ENCODE measurements at regions not wholly inside any gene's neighbourhood (a gene's known extent, or its start where the extent isn't known, plus 50 kb on each side); places are given as distances from the start of the nearest gene placed in this dataset.

- H3K9ac ChIP-seq (ENCODE audit: low read length) = no peak overlapping the region
- H3K4me1 ChIP-seq (ENCODE audit: insufficient read depth, low read length) = no peaks in the 10 kb centered on the region
- no peak overlapping the region for H3K4me2 ChIP-seq (ENCODE audit: low read length)
- no TSS peak for BruUV-seq (replicated peaks)
- ChIA-PET CTCF (no interaction called here), POLR2A (ENCODE audit: unreplicated experiment) (no interaction called here)
- TF ChIP-seq, protein P1, sequence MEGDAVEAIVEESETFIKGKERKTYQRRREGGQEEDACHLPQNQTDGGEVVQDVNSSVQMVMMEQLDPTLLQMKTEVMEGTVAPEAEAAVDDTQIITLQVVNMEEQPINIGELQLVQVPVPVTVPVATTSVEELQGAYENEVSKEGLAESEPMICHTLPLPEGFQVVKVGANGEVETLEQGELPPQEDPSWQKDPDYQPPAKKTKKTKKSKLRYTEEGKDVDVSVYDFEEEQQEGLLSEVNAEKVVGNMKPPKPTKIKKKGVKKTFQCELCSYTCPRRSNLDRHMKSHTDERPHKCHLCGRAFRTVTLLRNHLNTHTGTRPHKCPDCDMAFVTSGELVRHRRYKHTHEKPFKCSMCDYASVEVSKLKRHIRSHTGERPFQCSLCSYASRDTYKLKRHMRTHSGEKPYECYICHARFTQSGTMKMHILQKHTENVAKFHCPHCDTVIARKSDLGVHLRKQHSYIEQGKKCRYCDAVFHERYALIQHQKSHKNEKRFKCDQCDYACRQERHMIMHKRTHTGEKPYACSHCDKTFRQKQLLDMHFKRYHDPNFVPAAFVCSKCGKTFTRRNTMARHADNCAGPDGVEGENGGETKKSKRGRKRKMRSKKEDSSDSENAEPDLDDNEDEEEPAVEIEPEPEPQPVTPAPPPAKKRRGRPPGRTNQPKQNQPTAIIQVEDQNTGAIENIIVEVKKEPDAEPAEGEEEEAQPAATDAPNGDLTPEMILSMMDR (conservative IDR thresholded peaks at IDR 0.05; ENCODE audit: low read depth, low read length) = no peak
- TF ChIP-seq EZH2 (IDR thresholded peaks at IDR 0.05; ENCODE audit: low read length, unreplicated experiment) (no peak), EZH2phosphoT487 (IDR thresholded peaks at IDR 0.05; ENCODE audit: borderline replicate concordance, low read length) (no peak)
- H3K36me3 ChIP-seq (ENCODE audit: low read depth, low read length) = no peaks in the 10 kb centered on the region
- no peak overlapping the region for H3K4me3 ChIP-seq (ENCODE audit: low read length)
- no peak overlapping the region for H2AFZ ChIP-seq (ENCODE audit: low read length)
- H3K27ac ChIP-seq (ENCODE audit: low read length) = no peak overlapping the region
- ATAC-seq (no peak), DNase-seq (no peak)
- H3K79me2 ChIP-seq (ENCODE audit: low read length) = no peaks in the 10 kb centered on the region
- H3K9me3 ChIP-seq (ENCODE audit: low read length) = no peaks in the 10 kb centered on the region
- intact Hi-C loops (cut with micrococcal nuclease) = no loop called here
- no peaks in the 10 kb centered on the region for H3K27me3 ChIP-seq (ENCODE audit: low read length)
- H3F3A ChIP-seq (ENCODE audit: low read length, unreplicated experiment) = no peaks in the 10 kb centered on the region
- no peaks in the 10 kb centered on the region for H4K20me1 ChIP-seq (ENCODE audit: low read length)
- no peaks in the 10 kb centered on the region for H3K9me2 ChIP-seq (replicated peaks; ENCODE audit: low read length)
Measured at GRCh38 chr6:86448398-86448797, 488.9 kb upstream of the HTR1E start.

DNA sequence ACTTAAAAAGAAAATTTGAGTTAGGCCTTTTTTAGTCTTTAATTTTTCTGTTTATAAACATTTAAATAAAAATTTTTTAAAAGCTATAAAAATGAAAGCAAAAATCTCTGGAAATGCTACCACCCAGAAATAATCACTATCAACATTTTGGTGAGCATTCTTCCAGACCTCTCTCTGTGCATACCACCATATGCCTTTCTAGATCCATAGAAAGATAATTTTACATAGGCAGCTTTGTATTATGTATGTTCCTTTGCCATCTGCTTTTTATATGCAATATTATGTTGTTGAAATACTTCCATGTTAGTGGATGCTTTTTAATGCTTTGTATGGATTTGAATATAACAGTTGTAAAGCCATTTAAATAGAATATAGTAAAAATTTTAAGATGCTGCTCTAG is 496.7 kb upstream of the HTR1E start:
- BruUV-seq (replicated peaks) = no TSS peak
- ChIA-PET CTCF (no interaction called here), POLR2A (ENCODE audit: unreplicated experiment) (no interaction called here)
- Histone ChIP-seq H3K4me3 (ENCODE audit: low read length) (no peak overlapping the region), H3K9me3 (ENCODE audit: low read length) (no peaks in the 10 kb centered on the region), H3K36me3 (ENCODE audit: low read depth, low read length) (no peaks in the 10 kb centered on the region), H3K27me3 (ENCODE audit: low read length) (no peaks in the 10 kb centered on the region), H3K79me2 (ENCODE audit: low read length) (no peaks in the 10 kb centered on the region), H2AFZ (ENCODE audit: low read length) (no peak overlapping the region), H4K20me1 (ENCODE audit: low read length) (no peaks in the 10 kb centered on the region), H3F3A (ENCODE audit: low read length, unreplicated experiment) (no peaks in the 10 kb centered on the region), H3K9me2 (replicated peaks; ENCODE audit: low read length) (no peaks in the 10 kb centered on the region), H3K4me1 (ENCODE audit: insufficient read depth, low read length) (no peaks in the 10 kb centered on the region), H3K9ac (ENCODE audit: low read length) (no peak overlapping the region), H3K4me2 (ENCODE audit: low read length) (no peak overlapping the region), H3K27ac (ENCODE audit: low read length) (no peak overlapping the region)
- ATAC-seq (no peak), DNase-seq (no peak)
- intact Hi-C loops (cut with micrococcal nuclease) = no loop called here
- no peak for TF ChIP-seq EZH2phosphoT487 (IDR thresholded peaks at IDR 0.05; ENCODE audit: borderline replicate concordance, low read length)
- TF ChIP-seq, protein P1 (conservative IDR thresholded peaks at IDR 0.05; ENCODE audit: low read depth, low read length) = no peak
- TF ChIP-seq EZH2 (IDR thresholded peaks at IDR 0.05; ENCODE audit: low read length, unreplicated experiment) = no peak

GRCh38 chr6:86423571-86423970 is 513.8 kb upstream of the HTR1E start:
- Histone ChIP-seq H3K4me2 (ENCODE audit: low read length) (no peak overlapping the region), H2AFZ (ENCODE audit: low read length) (no peak overlapping the region), H3K27me3 (ENCODE audit: low read length) (no peaks in the 10 kb centered on the region), H3K9me3 (ENCODE audit: low read length) (no peaks in the 10 kb centered on the region), H3K9me2 (replicated peaks; ENCODE audit: low read length) (no peaks in the 10 kb centered on the region), H3F3A (ENCODE audit: low read length, unreplicated experiment) (no peaks in the 10 kb centered on the region), H3K27ac (ENCODE audit: low read length) (no peak overlapping the region), H3K36me3 (ENCODE audit: low read depth, low read length) (no peaks in the 10 kb centered on the region), H4K20me1 (ENCODE audit: low read length) (no peaks in the 10 kb centered on the region), H3K9ac (ENCODE audit: low read length) (no peak overlapping the region), H3K79me2 (ENCODE audit: low read length) (no peaks in the 10 kb centered on the region), H3K4me1 (ENCODE audit: insufficient read depth, low read length) (no peaks in the 10 kb centered on the region), H3K4me3 (ENCODE audit: low read length) (no peak overlapping the region)
- CTCF ChIA-PET = no interaction called here
- intact Hi-C loops (cut with micrococcal nuclease) = no loop called here
- TF ChIP-seq, protein P1 (conservative IDR thresholded peaks at IDR 0.05; ENCODE audit: low read depth, low read length) = no peak
- TF ChIP-seq EZH2 (IDR thresholded peaks at IDR 0.05; ENCODE audit: low read length, unreplicated experiment) = no peak
- no peak for TF ChIP-seq EZH2phosphoT487 (IDR thresholded peaks at IDR 0.05; ENCODE audit: borderline replicate concordance, low read length)
- ATAC-seq (no peak), DNase-seq (no peak)
- no TSS peak for BruUV-seq (replicated peaks)
- POLR2A ChIA-PET (ENCODE audit: unreplicated experiment) = no interaction called here

Data from PC-3 (cell line).